BLaER1 (cell line): ENCODE measurements at regions not wholly inside any gene's neighbourhood (a gene's known extent, or its start where the extent isn't known, plus 50 kb on each side); places are given as distances from the start of the nearest gene placed in this dataset.

Experiments
- H3K27ac ChIP-seq: shearing (Covaris generic); formaldehyde crosslinking; 2 replicates; pipeline ENCODE4 v1.8.1; 2022
- H3K27me3 ChIP-seq: shearing (Covaris generic); formaldehyde crosslinking; 2 replicates; pipeline ENCODE4 v1.8.1; 2022
- H3K36me3 ChIP-seq: shearing (Covaris generic); formaldehyde crosslinking; 2 replicates; pipeline ENCODE4 v1.8.1; 2022
- H3K4me1 ChIP-seq: shearing (Covaris generic); formaldehyde crosslinking; 2 replicates; pipeline ENCODE4 v1.8.1; 2022
- H3K4me2 ChIP-seq: shearing (Covaris generic); formaldehyde crosslinking; 2 replicates; pipeline ENCODE4 v1.8.1; 2022
- H3K4me3 ChIP-seq: shearing (Covaris generic); formaldehyde crosslinking; 2 replicates; pipeline ENCODE4 v1.8.1; 2022
- H3K9ac ChIP-seq: shearing (Covaris generic); formaldehyde crosslinking; 2 replicates; pipeline ENCODE4 v1.8.1; 2022
- H3K9me3 ChIP-seq: shearing (Covaris generic); formaldehyde crosslinking; 2 replicates; pipeline ENCODE4 v1.8.1; 2022
- H4K20me1 ChIP-seq: shearing (Covaris generic); formaldehyde crosslinking; 2 replicates; pipeline ENCODE4 v1.8.1; 2022
- Cebpa-rat ChIP-seq: shearing (Covaris generic); IDR thresholded peaks from 2 replicates; pipeline ENCODE4 v1.8.1; 2022

DNA sequence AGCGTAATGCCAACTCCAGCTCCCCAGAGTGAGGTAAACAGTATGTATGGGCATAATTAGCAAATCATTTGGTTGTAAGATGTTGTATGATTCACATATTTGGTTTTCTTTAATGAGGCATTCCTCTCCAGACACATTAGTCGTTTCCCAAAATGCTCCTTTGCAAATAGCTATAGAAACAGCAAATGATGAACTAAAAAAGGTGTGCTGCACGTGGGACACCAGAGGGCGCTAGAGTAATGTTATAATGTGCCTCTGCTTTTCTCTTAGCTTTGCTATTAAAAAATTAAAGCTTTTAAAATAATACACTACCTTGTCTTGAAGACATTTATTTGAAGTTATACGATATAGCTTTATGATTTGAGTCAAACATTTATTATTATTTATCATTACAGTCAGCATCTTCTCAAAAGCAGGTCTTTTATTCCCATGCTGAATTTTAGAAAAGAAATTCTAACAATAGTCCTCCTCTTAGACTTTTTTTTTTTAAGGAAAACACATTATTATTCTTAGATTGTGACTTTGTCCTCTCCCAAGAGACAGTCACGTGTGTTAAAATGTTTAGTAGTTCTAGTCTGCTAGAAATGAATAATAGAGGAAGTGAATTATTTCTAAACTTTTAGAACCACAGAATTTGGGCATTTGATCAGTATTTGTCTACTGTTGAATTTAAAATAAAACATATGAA is 121.6 kb upstream of the FRY start:
- H3K4me3 ChIP-seq, result no peak overlapping the region
- H3K27ac ChIP-seq, result no peak overlapping the region
- H3K9ac ChIP-seq, result no peak overlapping the region
- TF ChIP-seq Cebpa-rat, result no peak
- H3K9me3 ChIP-seq, result no peaks in the 10 kb centered on the region
- no peaks in the 10 kb centered on the region for H3K36me3 ChIP-seq
- peak overlapping the region; percentile 21; the same call in 1 of the 2 replicates for H3K4me2 ChIP-seq
- no peaks in the 10 kb centered on the region for H4K20me1 ChIP-seq
- H3K4me1 ChIP-seq, result peaks cover 54% of the 10 kb centered on the region
- H3K27me3 ChIP-seq, result no peaks in the 10 kb centered on the region

DNA sequence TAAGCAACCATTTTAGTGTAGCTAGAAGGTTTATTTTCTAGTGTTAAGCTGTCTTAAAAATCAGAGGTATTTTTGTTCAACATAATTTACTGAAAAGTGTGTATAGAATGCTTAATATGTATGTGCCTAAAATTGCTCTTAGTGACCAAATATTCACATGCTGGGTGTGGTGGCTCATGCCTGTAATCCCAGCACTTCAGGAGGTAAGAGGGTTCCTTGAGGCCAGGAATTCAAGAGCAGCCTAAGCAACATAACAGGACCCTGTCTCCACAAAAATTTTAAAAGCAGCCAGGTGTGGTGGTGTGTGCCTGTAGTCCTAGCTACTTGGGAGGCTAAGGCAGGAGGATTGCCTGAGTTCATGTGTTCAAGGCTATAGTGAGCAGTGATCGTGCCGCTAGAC is 120.9 kb upstream of the FRY start:
- H3K9me3 ChIP-seq, result no peaks in the 10 kb centered on the region
- no peaks in the 10 kb centered on the region for H4K20me1 ChIP-seq
- H3K4me2 ChIP-seq, result peak overlapping the region; percentile 21
- no peak overlapping the region for H3K9ac ChIP-seq
- H3K4me3 ChIP-seq, result no peak overlapping the region
- no peaks in the 10 kb centered on the region for H3K36me3 ChIP-seq
- no peak overlapping the region for H3K27ac ChIP-seq
- H3K27me3 ChIP-seq, result no peaks in the 10 kb centered on the region
- peaks cover 48% of the 10 kb centered on the region for H3K4me1 ChIP-seq
- TF ChIP-seq Cebpa-rat, result no peak

DNA sequence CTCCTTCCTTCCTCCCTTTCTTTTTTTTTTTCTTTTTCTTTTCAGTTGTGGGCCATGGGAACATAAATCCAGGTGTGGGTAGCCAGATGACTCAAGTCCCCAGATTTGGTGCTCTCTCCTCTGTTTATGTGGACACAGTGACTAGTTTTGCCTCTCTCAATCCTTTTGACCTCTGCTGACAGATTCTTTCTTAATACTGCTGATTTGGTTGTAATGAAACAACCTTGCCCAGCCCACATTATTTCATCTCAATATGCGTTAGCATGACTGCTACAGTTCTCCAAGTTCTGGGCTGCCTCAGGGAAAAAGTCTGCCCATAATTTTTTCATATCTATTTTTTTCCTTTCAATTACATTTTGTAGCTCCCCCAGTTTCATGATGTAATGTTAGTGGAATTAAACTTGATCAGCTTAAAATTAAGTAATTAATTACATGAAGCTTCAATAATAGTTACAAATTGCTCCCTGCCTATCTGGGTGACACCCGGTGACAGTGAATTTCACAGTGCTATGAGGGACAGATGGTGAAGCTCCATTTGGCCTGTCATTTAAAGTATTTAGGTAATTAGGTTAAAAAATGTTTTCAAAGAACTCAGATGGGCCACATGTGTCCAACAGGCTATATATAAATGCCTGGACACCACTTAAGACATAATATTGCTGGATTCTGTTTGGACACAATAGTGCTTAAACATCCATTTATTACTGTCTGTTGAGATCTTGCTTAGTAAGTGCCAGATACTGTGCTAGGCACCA is 118.8 kb upstream of the FRY start:
- Histone ChIP-seq H3K9ac (no peak overlapping the region), H3K9me3 (no peaks in the 10 kb centered on the region), H3K4me3 (no peak overlapping the region), H3K36me3 (no peaks in the 10 kb centered on the region), H3K27me3 (no peaks in the 10 kb centered on the region), H4K20me1 (no peaks in the 10 kb centered on the region), H3K27ac (no peak overlapping the region), H3K4me2 (peak overlapping the region; percentile 65), H3K4me1 (peaks cover 52% of the 10 kb centered on the region)
- TF ChIP-seq Cebpa-rat, result no peak

DNA sequence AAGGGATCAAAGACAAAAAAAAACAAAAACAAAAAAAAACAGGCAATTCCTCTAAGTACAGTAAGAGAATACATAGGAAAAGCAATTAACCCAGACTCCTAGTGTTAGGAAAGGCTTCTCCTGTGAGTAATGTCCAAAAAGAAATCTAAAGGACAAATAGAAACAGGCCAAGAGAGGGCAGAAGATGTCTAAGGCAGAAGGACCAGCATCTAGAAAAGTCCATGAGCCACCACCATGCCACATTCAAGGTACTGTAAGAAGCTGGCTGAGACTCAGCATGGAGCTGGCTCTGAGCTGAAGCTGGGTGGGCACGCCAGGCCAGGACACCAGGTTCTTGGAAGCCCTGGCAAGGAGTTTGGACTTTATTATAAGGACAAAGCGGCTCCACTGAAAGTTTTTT is 118.1 kb upstream of the FRY start:
- Histone ChIP-seq H3K4me1 (peaks cover 53% of the 10 kb centered on the region), H3K27me3 (no peaks in the 10 kb centered on the region), H3K36me3 (no peaks in the 10 kb centered on the region), H4K20me1 (no peaks in the 10 kb centered on the region), H3K4me3 (no peak overlapping the region), H3K4me2 (no peak overlapping the region), H3K27ac (no peak overlapping the region), H3K9me3 (no peaks in the 10 kb centered on the region), H3K9ac (no peak overlapping the region)
- TF ChIP-seq Cebpa-rat, result no peak

DNA sequence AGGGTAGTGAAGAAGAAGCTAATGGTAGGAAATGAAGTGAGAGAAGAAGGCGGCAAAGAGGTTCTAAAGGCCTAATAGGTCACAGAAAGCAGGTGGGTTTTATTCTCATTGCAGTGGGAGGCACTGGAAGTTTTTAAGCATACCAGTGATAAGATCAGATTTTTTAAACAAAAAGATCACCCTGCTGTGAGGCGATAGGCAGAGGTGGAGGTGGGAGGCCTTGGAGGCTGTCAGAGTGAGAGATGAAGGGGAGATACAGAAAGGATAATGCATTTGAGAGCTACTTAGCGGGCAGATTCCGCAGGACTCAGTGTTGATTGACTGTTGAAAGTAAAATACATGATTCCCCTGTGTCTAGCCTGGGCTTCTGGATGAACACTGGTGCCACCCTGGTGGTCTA is 116.7 kb upstream of the FRY start:
- no peaks in the 10 kb centered on the region for H3K27me3 ChIP-seq
- no peak for TF ChIP-seq Cebpa-rat
- no peak overlapping the region for H3K27ac ChIP-seq
- H3K4me3 ChIP-seq, result no peak overlapping the region
- no peaks in the 10 kb centered on the region for H4K20me1 ChIP-seq
- no peaks in the 10 kb centered on the region for H3K9me3 ChIP-seq
- no peak overlapping the region for H3K9ac ChIP-seq
- H3K36me3 ChIP-seq, result no peaks in the 10 kb centered on the region
- H3K4me1 ChIP-seq, result peaks cover 57% of the 10 kb centered on the region
- no peak overlapping the region for H3K4me2 ChIP-seq

DNA sequence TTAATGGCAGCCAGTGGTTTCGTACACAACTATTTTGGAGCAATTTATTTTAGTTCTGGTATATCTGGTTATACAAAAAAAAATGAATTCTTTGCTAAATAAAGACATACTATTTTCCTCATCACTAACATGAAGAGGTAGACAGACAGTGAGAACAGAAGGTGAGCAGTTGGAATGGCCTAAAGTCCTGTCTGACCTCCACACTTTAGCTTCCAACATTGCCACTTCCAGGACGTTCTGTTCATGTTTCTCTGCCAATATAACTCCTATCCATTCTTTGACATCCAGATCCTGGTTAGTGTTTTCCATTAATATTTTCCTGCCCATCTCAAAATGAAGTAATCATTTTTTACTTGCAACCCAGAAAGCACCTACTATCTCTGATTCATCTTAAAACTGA is 112.9 kb upstream of the FRY start:
- H3K4me3 ChIP-seq, result no peak overlapping the region
- no peaks in the 10 kb centered on the region for H3K9me3 ChIP-seq
- H3K27me3 ChIP-seq, result no peaks in the 10 kb centered on the region
- H3K27ac ChIP-seq, result no peak overlapping the region
- TF ChIP-seq Cebpa-rat, result no peak
- no peak overlapping the region for H3K4me2 ChIP-seq
- no peaks in the 10 kb centered on the region for H4K20me1 ChIP-seq
- H3K9ac ChIP-seq, result no peak overlapping the region
- H3K4me1 ChIP-seq, result peaks cover 40% of the 10 kb centered on the region
- no peaks in the 10 kb centered on the region for H3K36me3 ChIP-seq

DNA sequence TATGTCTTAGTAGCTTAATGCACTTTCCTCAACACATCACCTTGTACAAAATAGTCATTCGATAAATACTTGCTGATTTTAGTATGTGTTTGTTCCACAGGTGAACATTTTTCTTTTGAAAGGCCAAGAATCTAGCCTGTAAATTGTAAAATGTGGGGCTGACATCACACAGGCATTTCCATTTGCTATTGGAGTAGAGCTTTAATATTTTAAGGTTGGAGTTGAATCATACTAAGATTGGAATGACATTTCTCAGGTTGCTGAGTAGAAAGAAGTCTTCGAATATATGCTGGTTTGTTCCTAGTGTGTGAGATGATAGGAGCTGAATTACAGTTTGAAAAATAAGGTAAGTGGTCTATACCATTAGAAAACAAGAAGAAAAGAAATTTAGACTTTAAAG is 112.3 kb upstream of the FRY start:
- Histone ChIP-seq H4K20me1 (no peaks in the 10 kb centered on the region), H3K9ac (no peak overlapping the region), H3K4me2 (no peak overlapping the region), H3K9me3 (no peaks in the 10 kb centered on the region), H3K36me3 (no peaks in the 10 kb centered on the region), H3K27me3 (no peaks in the 10 kb centered on the region), H3K4me3 (no peak overlapping the region), H3K27ac (no peak overlapping the region), H3K4me1 (peaks cover 40% of the 10 kb centered on the region)
- TF ChIP-seq Cebpa-rat, result no peak

DNA sequence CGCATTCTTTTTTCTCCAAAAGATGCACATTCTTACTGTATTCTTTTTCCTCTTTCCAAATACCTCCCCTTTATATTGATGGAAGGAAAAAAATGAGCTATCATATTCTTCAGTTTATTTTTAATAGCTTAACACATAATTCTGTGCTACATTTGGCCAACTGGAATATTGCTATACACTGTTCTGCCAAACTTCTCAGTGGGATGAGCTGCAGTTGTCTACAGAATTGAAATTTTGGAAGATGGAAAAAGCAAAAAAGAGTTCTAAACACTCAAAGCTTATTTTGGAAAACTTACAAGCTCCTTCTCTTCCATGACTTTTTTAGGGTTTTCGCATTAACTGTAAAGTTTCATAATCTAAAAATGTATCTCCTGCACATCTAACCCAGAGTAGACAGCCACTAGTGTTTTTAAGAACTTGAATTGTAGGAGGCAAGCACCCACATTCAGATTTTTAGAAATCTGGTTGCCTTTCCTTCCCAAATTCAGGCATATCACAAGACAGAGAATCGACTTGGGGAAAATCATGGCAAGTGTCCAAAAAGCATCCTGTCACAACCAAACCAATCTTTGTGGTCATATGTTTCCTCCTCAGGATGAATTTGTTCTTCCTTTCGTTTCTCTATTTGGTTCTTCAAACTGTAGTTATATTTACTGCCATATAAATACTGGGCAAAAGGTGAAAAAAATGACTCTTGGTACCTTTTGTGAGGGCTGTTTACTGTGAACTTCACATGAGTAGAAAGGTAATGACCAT is 111.4 kb upstream of the FRY start:
- Histone ChIP-seq H3K4me3 (peak overlapping the region; percentile 3; the same call in 1 of the 2 replicates), H3K9me3 (no peaks in the 10 kb centered on the region), H3K27ac (peak overlapping the region; percentile 56), H3K4me1 (peaks cover 40% of the 10 kb centered on the region), H4K20me1 (no peaks in the 10 kb centered on the region), H3K9ac (no peak overlapping the region), H3K4me2 (peak overlapping the region; percentile 68), H3K36me3 (no peaks in the 10 kb centered on the region), H3K27me3 (no peaks in the 10 kb centered on the region)
- TF ChIP-seq Cebpa-rat, result no peak

DNA sequence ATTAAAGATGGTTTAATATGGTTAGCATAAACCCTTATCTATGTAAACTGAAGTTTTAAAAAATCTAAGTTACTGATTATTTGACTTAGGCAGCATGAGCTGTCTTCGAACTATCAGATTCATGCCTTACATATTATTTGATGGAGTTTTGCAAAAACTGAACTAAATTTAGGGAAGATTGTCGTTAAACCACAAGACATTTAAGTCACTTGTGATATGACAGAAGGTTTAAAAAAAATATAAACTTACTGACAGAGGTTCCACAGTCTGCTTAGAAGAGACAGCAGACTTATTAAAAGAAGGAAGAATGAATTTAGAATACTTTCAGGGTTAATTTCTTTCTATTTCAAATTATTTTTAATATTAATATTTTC is 110.9 kb upstream of the FRY start:
- H3K4me1 ChIP-seq, result peaks cover 40% of the 10 kb centered on the region
- no peak for TF ChIP-seq Cebpa-rat
- H3K4me3 ChIP-seq, result peak overlapping the region; percentile 3; the same call in 1 of the 2 replicates
- no peaks in the 10 kb centered on the region for H3K27me3 ChIP-seq
- H3K9me3 ChIP-seq, result no peaks in the 10 kb centered on the region
- H3K9ac ChIP-seq, result no peak overlapping the region
- H3K36me3 ChIP-seq, result no peaks in the 10 kb centered on the region
- H3K27ac ChIP-seq, result peak overlapping the region; percentile 56
- H4K20me1 ChIP-seq, result no peaks in the 10 kb centered on the region
- H3K4me2 ChIP-seq, result peak overlapping the region; percentile 68

DNA sequence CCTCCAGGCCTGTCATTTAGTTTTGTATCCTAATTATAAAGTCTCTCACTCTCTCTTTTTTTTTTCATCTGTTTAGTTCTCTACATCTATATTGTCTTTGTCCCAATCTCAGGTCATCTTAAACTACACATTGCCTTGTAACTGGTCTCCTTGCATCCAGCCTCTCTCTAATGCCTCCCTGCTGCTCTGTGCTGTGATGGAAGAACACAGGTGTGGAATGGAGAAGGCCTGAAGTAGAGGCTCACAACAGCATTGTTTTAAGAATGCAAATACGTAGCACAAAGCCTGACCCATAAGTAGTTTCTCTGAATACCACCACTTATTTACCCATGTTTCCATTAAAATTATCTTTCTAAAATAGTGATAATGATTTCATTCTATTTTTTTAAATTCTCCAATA is 108.8 kb upstream of the FRY start:
- H4K20me1 ChIP-seq, result no peaks in the 10 kb centered on the region
- peaks cover 36% of the 10 kb centered on the region for H3K4me1 ChIP-seq
- no peaks in the 10 kb centered on the region for H3K9me3 ChIP-seq
- H3K9ac ChIP-seq, result no peak overlapping the region
- H3K4me2 ChIP-seq, result no peak overlapping the region
- H3K27me3 ChIP-seq, result no peaks in the 10 kb centered on the region
- no peak overlapping the region for H3K27ac ChIP-seq
- TF ChIP-seq Cebpa-rat, result no peak
- no peak overlapping the region for H3K4me3 ChIP-seq
- no peaks in the 10 kb centered on the region for H3K36me3 ChIP-seq
